RWPE2 (cell line): ENCODE measurements at regions not wholly inside any gene's neighbourhood (a gene's known extent, or its start where the extent isn't known, plus 50 kb on each side); places are given as distances from the start of the nearest gene placed in this dataset.

Experiments
- ATAC-seq: fragments of 200-7000 bp; cut with Tn5 transposase; 3 replicates; pipeline ENCODE4 v1.9.1; 2021; ENCODE audit warnings: low read depth
- DNase-seq: peaks from one replicate; pipeline ENCODE4 v3.0.0-alpha.2; 2020; ENCODE audit warnings: low spot score
- H3K27ac ChIP-seq: fragments of 450-650 bp; 2 replicates; pipeline ENCODE4 v1.5.1; 2017; ENCODE audit warnings: mild to moderate bottlenecking; ENCODE audit not compliant: poor library complexity, severe bottlenecking
- H3K27me3 ChIP-seq: fragments of 250-450 bp; sonication (Bioruptor Pico); 2 replicates; pipeline ENCODE4 v1.5.1; 2021; ENCODE audit warnings: mild to moderate bottlenecking, moderate library complexity; ENCODE audit not compliant: insufficient read depth, poor library complexity, severe bottlenecking
- H3K36me3 ChIP-seq: fragments of 250-450 bp; sonication (Bioruptor Pico); 2 replicates; pipeline ENCODE4 v1.5.1; 2020; ENCODE audit warnings: low read depth, mild to moderate bottlenecking, moderate library complexity
- H3K4me1 ChIP-seq: fragments of 250-450 bp; sonication (Bioruptor Pico); 2 replicates; pipeline ENCODE4 v1.5.1; 2021; ENCODE audit warnings: mild to moderate bottlenecking, moderate library complexity; ENCODE audit not compliant: insufficient read depth, poor library complexity, severe bottlenecking
- H3K4me3 ChIP-seq: fragments of 250-450 bp; sonication (Bioruptor Pico); 2 replicates; pipeline ENCODE4 v1.5.1; 2021; ENCODE audit warnings: mild to moderate bottlenecking, moderate library complexity; ENCODE audit not compliant: severe bottlenecking
- H3K9me3 ChIP-seq: fragments of 250-450 bp; sonication (Bioruptor Pico); 2 replicates; pipeline ENCODE4 v1.5.1; 2021; ENCODE audit warnings: mild to moderate bottlenecking, moderate library complexity; ENCODE audit not compliant: severe bottlenecking
- CTCF ChIP-seq: fragments of 450-650 bp; IDR thresholded peaks from one replicate; pipeline ENCODE4 v1.5.1; 2017; ENCODE audit warnings: mild to moderate bottlenecking, moderate library complexity; ENCODE audit not compliant: poor library complexity, severe bottlenecking

GRCh38 chr7:68122801-68123200 lies 1126.2 kb downstream of the TYW1 start:
- no peaks in the 10 kb centered on the region for H3K4me1 ChIP-seq
- no peak for TF ChIP-seq CTCF
- no peak for ATAC-seq

GRCh38 chr7:68125168-68125567 lies 1128.5 kb downstream of the TYW1 start:
- Histone ChIP-seq H3K27me3 (no peaks in the 10 kb centered on the region), H3K27ac (no peak overlapping the region), H3K4me3 (no peak overlapping the region), H3K36me3 (no peaks in the 10 kb centered on the region), H3K4me1 (no peaks in the 10 kb centered on the region), H3K9me3 (peaks cover 4% of the 10 kb centered on the region)
- DNase-seq, result no peak
- TF ChIP-seq CTCF, result no peak
- ATAC-seq, result no peak

More at GRCh38 chr7:68122801-68123200, 1126.2 kb downstream of the TYW1 start:
- H3K36me3 ChIP-seq, result no peaks in the 10 kb centered on the region
- H3K4me3 ChIP-seq, result no peak overlapping the region
- no peak for DNase-seq
- H3K27me3 ChIP-seq, result no peaks in the 10 kb centered on the region
- no peak overlapping the region for H3K27ac ChIP-seq
- H3K9me3 ChIP-seq, result peaks cover 7% of the 10 kb centered on the region

GRCh38 chr7:68133045-68133444 lies 1136.4 kb downstream of the TYW1 start:
- DNase-seq (no peak), ATAC-seq (no peak)

GRCh38 chr7:68143345-68143744 lies 1146.7 kb downstream of the TYW1 start:
- H3K27ac ChIP-seq, result no peak overlapping the region

More at GRCh38 chr7:68133045-68133444, 1136.4 kb downstream of the TYW1 start:
- Histone ChIP-seq H3K27me3 (no peaks in the 10 kb centered on the region), H3K36me3 (no peaks in the 10 kb centered on the region), H3K4me3 (no peak overlapping the region), H3K4me1 (no peaks in the 10 kb centered on the region), H3K27ac (no peak overlapping the region), H3K9me3 (no peaks in the 10 kb centered on the region)
- no peak for TF ChIP-seq CTCF

GRCh38 chr7:68146983-68147382 lies 1150.3 kb downstream of the TYW1 start:
- Histone ChIP-seq H3K4me1 (no peaks in the 10 kb centered on the region), H3K27ac (no peak overlapping the region), H3K9me3 (no peaks in the 10 kb centered on the region), H3K27me3 (no peaks in the 10 kb centered on the region), H3K4me3 (no peak overlapping the region), H3K36me3 (no peaks in the 10 kb centered on the region)
- ATAC-seq (no peak), DNase-seq (no peak)
- TF ChIP-seq CTCF, result no peak

More at GRCh38 chr7:68143345-68143744, 1146.7 kb downstream of the TYW1 start:
- TF ChIP-seq CTCF, result no peak
- ATAC-seq (no peak), DNase-seq (no peak)
- Histone ChIP-seq H3K9me3 (no peaks in the 10 kb centered on the region), H3K27me3 (no peaks in the 10 kb centered on the region), H3K36me3 (no peaks in the 10 kb centered on the region), H3K4me1 (no peaks in the 10 kb centered on the region), H3K4me3 (no peak overlapping the region)
